ENCODE measurements at regions not wholly inside any gene's neighbourhood (a gene's known extent, or its start where the extent isn't known, plus 50 kb on each side); places are given as distances from the start of the nearest gene placed in this dataset.

GRCh38 chr15:98155356-98155755, 194.9 kb downstream of the ARRDC4 start:
- Mint-ChIP-seq H3K4me3 (no peak overlapping the region), H3K27me3 (peaks cover 36% of the 10 kb centered on the region), H3K36me3 (no peaks in the 10 kb centered on the region), H3K9me3 (peaks cover 5% of the 10 kb centered on the region), H3K4me1 (ENCODE audit: unreplicated experiment) (peaks cover 4% of the 10 kb centered on the region), H3K27ac (no peak overlapping the region)
- no peak for DNase-seq (ENCODE audit: extremely low spot score, unreplicated experiment)
- TF ChIP-seq CTCF (conservative IDR thresholded peaks at IDR 0.05): no peak

GRCh38 chr15:98160236-98160635, 199.7 kb downstream of the ARRDC4 start:
- no peak overlapping the region for H3K27ac Mint-ChIP-seq
- H3K27me3 Mint-ChIP-seq: peaks cover 37% of the 10 kb centered on the region
- H3K9me3 Mint-ChIP-seq: no peaks in the 10 kb centered on the region
- no peak for DNase-seq (ENCODE audit: extremely low spot score, unreplicated experiment)
- no peak for TF ChIP-seq CTCF (conservative IDR thresholded peaks at IDR 0.05)
- no peak overlapping the region for H3K4me3 Mint-ChIP-seq
- peaks cover 4% of the 10 kb centered on the region for H3K4me1 Mint-ChIP-seq (ENCODE audit: unreplicated experiment)
- no peaks in the 10 kb centered on the region for H3K36me3 Mint-ChIP-seq

- H3K4me1 Mint-ChIP-seq (ENCODE audit: unreplicated experiment): peaks cover 4% of the 10 kb centered on the region
- H3K27ac Mint-ChIP-seq: no peak overlapping the region
- DNase-seq (ENCODE audit: extremely low spot score, unreplicated experiment): no peak
- TF ChIP-seq CTCF (conservative IDR thresholded peaks at IDR 0.05): no peak
- no peaks in the 10 kb centered on the region for H3K9me3 Mint-ChIP-seq
- no peaks in the 10 kb centered on the region for H3K36me3 Mint-ChIP-seq
- H3K27me3 Mint-ChIP-seq: peaks cover 41% of the 10 kb centered on the region
- H3K4me3 Mint-ChIP-seq: no peak overlapping the region
Observed at GRCh38 chr15:98163319-98164045, 203.0 kb downstream of the ARRDC4 start.

GRCh38 chr15:98164571-98164970, 204.1 kb downstream of the ARRDC4 start:
- H3K9me3 Mint-ChIP-seq: no peaks in the 10 kb centered on the region
- no peak for DNase-seq (ENCODE audit: extremely low spot score, unreplicated experiment)
- no peaks in the 10 kb centered on the region for H3K36me3 Mint-ChIP-seq
- H3K27me3 Mint-ChIP-seq: peaks cover 30% of the 10 kb centered on the region
- H3K4me3 Mint-ChIP-seq: no peak overlapping the region
- TF ChIP-seq CTCF (conservative IDR thresholded peaks at IDR 0.05): no peak
- no peak overlapping the region for H3K27ac Mint-ChIP-seq
- H3K4me1 Mint-ChIP-seq (ENCODE audit: unreplicated experiment): peaks cover 2% of the 10 kb centered on the region

- Mint-ChIP-seq H3K36me3 (no peaks in the 10 kb centered on the region), H3K4me1 (ENCODE audit: unreplicated experiment) (no peaks in the 10 kb centered on the region), H3K27me3 (peaks cover 28% of the 10 kb centered on the region)
Observed at GRCh38 chr15:98164986-98165385, 204.5 kb downstream of the ARRDC4 start.

More at GRCh38 chr15:98164986-98165385, 204.5 kb downstream of the ARRDC4 start:
- DNase-seq (ENCODE audit: extremely low spot score, unreplicated experiment): no peak
- no peak for TF ChIP-seq CTCF (conservative IDR thresholded peaks at IDR 0.05)
- H3K9me3 Mint-ChIP-seq: no peaks in the 10 kb centered on the region
- H3K4me3 Mint-ChIP-seq: no peak overlapping the region
- no peak overlapping the region for H3K27ac Mint-ChIP-seq
